ENCODE measurements at regions not wholly inside any gene's neighbourhood (a gene's known extent, or its start where the extent isn't known, plus 50 kb on each side); places are given as distances from the start of the nearest gene placed in this dataset.

DNA sequence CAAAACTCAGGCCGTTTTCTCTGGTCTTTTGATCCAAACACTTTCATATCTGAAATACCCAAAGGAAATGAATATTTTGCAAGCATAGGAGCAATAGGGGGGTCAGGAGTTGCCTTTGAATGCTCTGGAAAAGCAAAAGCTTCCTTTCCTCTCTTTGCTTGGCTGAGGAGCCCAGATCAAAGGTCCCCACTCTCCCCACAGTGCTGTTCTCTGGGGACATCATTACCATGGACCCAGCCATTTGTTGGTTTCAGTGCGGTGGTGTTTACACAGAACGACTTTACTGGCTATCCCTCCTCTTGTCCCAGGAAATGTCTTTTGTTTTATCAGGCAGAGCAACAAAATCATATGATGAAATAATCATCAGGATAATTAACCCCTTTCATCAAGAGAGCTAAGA lies 1089.1 kb downstream of the TBC1D22A start:
- no peak for DNase-seq

DNA sequence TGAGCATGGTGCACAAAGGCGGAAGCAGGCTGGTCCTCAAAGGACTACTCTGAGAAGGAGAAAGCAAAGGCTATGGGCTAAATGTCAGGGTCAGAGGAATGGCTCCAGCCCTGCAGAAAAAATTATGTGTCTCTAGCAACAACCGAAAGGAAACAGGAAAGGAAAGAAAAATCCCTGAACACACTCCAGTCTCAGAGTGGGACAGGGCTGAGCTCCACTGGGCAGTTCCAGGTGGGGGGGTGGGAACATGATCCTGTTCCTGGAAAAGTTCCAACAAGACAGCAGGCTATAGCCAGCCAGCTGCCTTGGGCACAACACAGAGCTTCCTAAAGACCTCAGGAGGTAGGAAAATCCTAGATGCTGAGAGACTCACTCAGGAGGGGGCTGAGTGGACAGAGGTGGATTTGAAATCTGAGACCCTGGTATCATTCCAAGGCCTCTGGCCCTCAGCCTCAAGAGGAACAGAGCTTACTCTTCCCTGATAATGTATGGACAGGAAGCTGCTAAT lies 1088.2 kb downstream of the TBC1D22A start:
- no peak for DNase-seq

DNA sequence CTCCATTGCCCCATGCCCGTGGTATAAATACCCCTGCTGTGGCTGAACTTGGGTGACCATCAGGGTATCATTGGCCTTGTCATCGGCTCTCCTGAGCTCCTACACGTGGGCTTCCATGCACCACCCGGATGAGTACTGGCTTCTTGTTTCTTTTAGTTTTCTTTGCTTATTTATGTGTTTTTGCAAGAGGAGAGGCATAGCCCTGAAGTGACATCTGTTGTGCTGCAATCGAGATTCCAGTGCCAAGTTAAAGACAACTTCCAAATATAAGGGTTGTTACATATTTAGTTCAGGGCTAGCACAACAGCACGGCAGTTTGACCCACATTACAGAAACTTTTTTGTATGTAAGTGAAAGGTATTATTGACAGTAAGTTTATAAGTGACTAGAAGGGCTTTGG lies 1087.1 kb downstream of the TBC1D22A start:
- DNase-seq = no peak

DNA sequence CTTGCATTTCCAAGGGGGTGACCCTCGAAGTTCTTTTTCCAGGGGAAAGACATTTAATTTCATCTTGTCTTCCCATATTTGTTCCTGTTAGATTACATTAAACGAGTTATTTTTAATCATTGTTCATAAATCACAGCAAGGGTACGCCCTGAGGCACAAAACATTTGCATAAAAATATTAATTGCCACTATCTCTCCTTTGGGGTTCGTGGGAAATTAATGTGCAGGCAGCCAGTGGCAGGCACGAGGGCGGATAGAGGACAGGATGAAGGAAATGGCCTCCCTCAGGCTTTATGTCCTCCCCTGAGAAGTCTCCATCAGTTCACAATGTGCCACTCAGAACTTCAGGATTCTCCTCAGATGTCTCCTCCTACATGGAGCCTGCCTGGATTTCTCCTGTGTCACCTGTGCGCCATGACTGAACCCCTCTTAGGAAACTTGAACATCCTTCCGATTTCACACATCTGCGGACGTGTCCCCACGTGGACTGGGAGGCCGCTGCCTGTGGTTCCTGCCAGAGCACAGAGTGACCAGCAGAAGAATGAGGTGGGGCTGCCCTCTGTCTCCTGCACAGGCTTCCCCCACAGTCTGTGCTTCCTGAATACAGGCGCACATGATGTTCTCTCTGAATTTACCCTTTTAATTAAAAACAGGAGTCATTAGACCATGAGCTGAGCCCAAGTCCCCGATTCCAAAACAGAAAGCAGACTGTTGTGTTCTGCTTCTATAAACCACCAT lies 1085.9 kb downstream of the TBC1D22A start:
- no peak for DNase-seq

DNA sequence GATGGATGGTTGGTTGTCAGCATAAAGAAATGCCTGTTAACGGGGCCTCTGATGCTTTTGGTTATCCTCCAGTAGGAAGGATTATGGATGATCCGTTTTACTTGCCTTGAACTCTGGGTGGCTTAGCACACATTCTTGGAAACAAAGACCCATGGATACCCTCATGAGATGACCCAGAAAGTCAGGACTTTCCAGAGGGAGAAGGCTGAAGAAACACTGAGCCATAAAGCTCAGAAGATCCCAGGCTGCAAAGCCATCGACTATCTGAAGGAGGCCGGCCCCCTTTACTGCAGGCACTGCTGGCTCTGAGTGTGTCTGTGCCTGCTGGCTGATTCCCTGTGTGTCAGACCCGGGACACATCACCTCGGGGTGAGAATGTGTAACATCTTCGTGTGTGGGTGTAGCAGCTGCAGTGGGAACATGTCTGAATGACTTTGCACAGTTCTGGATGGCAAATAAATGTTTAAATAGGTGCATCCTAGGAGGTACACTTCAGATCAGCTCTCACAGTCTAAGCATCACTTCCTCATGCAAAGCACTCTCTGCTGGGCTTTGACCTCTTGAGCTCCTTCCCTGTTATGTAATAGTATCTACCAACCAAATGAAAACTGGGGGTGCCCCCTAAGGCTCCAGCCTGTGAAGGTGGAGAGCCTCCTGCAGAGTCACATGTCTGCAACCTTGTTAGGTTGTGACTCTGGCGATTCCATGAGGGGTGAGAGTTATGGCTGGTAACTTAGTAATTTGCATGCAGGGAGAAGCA lies 1084.9 kb downstream of the TBC1D22A start:
- no peak for DNase-seq

DNA sequence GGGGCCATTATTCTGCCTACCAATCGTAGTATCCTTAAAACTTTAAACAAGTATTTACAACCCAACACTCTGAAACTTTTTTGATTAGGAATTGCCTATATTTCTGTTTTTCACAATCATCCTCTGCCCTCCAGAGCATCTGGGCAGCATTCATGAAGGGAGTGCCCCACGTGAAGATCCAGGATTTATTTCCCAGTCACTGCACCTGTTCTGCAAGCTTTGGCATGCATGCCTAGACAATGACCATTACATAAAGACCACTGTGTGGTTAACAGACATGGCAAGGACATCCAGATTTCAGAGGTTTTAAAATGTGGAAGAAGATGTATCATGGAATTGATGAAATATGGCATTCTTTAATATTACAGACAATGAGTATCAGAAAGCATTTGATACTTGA lies 1083.8 kb downstream of the TBC1D22A start:
- DNase-seq = no peak

DNA sequence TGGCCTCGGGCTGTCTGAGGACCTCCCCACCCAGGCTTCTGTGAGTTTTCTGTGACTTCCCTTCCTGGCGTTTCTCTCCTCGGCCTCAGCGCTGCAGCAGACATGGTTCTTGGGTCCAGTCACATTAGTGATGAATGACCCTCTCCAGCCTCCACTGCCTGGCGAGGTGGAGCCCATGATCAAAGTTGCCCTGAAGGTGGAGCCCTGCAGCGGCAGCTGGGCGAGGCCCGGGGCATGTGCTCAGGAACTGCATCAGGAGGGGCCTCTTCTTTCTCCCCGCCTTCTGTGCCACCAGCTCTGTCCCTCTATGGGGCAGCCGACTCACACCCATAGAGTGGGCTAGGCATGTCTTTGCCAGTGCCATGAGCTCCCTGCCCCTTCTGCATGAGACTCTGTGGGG lies 1079.7 kb downstream of the TBC1D22A start:
- no peak for DNase-seq

DNA sequence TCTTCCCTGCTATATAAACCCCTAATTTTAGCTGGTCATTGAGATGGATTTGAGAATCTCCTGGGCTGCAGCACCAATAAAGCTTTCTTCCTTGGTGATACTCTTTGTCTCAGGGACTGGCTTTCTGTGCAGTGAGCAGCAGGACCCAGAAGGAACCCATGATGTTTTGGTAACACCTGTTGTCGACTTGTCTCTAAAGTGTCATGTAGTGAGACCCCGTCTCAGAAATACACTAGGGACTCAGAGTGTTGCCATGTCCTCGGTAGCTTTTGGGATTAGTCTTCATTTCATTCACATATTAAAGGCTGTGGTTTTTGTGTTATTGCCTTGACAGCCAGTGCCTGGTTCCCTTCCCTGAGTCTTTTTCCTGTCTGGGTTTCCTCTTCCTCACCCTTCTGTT lies 1078.7 kb downstream of the TBC1D22A start:
- no peak for DNase-seq

DNA sequence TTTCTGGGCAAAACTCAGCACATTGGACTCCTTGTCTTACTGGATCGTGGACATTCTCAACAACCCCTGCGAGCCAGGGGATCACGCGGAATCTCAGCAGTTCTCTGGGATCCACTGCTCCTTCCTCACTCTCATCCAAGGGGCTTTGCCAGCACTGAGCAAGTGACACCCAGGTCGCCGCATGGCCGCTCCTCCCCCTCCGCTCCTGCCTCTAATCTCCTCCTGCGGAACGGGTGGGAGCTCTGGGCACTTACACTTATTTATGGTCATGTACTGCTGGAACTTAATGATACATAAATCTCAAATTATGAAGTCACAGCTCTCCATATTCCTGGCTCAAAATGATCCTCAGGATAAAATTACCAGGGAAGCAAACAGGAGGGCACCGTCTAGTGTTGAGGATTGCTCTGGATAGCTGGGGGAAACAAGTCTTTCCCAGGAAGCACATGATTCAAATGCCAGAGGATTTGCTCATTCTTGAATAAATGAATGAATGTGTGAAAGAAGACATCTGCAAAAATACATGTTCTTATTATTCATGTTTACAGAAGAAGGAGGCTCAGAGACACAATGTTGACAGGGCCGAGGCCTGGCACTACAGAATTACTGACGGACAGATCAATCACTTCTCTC lies 1077.3 kb downstream of the TBC1D22A start:
- no peak for DNase-seq

DNA sequence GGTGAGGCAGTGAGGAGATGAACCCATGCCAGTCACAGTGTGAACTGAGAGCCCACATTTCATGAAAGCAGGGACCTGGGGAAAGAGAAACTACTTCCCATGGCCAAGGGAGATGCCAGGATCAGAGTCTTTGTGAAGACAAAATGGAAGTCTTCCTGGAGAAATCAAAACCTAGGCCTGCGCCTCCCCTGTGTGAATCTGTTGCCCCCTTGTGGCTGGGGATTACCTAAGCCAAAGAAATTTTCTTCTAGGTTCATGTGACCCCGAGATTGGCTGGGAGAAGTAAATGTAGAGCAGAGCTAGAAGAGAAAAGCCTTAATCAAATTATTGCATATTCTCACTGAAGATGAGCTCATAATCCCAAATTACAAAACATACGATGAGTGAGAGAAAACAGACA lies 1075.3 kb downstream of the TBC1D22A start:
- peak; percentile 20 for DNase-seq

DNA sequence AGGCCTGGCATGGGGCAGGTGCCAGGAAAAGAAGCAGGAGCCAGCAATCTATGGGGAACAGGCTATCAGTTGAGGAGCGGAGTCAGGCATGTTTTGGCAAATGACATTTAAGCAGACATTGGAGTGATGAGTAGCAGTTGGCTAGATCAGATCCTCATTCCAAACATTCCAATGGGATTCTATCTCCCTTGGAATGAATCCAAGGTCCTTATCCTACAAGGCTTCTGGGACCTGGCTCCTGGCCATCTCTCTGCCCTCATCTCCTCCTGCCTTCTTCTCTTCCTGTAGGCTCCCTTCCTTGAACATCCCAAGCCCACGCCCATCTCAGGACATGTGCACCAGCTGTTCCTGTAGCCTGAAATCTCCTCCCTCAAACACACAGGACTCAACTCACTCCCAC lies 1074.5 kb downstream of the TBC1D22A start:
- DNase-seq = no peak

DNA sequence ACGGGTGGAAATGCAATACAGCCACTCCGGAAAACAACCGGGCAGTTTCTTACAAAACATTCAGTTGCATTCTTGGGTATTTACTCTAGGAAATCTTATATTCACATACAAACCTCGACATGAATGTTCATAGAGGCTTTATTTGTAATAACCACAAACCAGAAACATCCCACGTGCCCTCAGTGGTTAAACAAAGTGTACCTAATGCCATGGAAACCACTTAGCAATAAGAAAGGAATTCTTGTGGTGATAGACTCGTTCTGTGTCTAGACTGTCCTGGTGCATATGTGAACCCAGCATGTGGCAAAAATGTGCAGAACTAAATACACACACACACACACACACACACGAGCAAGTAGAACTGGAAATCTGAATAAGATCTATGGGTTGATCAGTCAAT lies 1073.3 kb downstream of the TBC1D22A start:
- DNase-seq = no peak

DNA sequence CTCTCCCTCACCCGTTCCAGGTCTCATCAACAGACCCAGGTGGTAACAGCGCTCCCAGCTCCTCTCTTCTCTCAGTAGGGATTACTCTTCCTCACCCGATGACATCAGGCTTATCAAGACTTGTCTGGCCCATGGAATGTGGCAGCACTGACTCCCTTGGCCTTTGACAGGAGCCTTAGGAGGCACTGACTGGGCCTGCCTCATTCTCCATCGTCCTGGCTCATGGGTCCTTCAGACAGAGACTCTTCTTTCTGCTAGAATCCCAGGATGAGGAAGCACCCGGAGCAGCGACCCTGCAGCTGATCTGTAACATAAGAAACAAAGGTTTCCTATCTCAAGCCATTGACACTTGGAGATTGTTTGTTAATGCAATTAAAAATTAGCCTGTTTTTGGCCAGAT lies 1063.6 kb downstream of the TBC1D22A start:
- DNase-seq = no peak

DNA sequence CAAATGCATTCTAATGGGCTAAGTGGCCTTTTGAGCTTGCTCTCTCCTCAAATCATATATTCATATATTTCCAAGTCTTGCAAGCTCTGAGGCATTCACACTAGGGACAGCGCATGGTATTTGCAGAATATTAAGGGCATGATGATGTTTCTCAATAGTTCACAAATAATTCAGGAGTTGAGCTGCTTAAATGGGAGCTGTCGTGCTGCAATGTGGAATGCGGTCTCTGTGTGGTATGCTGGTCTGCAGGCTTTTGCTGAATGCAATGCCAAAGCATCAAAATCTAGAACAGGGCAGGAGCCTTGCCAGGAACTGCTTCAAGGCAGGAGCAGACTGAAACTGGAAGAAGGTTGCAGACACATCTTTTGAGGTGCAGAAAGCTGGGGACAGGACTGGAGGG lies 1060.0 kb downstream of the TBC1D22A start:
- no peak for DNase-seq

DNA sequence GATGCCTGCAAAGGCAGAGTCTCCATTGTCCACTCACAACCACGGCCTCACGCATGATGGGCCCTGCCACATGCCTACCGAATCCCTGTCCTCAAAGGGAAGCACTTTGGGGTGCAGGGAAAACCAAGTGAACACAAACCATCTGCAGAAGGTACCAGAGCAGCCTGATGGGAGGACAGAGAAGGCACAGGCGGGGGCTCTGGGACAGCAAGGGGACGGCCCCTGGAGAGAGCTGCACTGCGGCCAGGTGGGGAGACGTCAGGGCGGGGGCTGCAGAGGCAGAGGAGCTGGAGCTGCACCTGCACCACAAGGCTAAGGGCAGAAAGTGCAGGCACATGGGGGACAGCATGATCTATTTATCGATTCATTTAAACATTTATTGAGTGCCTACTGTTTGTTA lies 1056.0 kb downstream of the TBC1D22A start:
- no peak for DNase-seq

DNA sequence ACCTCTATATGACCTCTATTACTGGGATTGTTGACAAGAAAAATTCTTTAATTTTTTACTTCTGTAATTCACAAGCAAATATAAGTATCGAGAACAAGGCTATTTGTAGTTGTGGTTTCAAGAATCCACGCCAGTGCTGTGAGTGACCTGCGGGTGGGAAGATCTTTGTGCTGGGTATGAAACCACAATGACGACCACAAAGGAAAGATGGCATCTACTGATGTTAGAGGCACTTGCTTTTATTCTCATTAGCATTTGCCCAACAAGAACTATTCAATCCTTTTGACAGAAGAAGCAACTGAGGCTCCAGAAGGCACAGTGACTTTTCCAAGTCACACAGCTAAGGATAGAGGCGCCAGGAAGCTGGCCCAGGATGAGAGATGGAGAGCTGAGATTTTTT lies 1054.9 kb downstream of the TBC1D22A start:
- no peak for DNase-seq

DNA sequence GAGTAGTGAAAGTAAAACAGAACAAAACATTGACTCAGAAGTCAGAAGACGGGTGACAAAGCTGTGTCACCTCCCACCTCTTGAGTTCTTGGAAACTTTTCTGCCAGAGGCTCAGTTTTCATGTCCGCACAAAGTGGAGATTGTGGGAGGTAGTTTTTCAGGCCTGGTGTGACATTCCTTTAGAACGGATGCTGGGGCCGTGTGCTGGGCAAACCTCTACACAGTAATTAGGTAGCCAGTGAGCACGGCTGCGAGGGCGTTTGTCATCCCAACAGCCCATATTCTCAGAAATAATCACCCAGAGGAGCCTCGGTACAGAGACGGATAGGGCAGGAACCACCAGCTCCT lies 1054.4 kb downstream of the TBC1D22A start:
- DNase-seq = no peak

DNA sequence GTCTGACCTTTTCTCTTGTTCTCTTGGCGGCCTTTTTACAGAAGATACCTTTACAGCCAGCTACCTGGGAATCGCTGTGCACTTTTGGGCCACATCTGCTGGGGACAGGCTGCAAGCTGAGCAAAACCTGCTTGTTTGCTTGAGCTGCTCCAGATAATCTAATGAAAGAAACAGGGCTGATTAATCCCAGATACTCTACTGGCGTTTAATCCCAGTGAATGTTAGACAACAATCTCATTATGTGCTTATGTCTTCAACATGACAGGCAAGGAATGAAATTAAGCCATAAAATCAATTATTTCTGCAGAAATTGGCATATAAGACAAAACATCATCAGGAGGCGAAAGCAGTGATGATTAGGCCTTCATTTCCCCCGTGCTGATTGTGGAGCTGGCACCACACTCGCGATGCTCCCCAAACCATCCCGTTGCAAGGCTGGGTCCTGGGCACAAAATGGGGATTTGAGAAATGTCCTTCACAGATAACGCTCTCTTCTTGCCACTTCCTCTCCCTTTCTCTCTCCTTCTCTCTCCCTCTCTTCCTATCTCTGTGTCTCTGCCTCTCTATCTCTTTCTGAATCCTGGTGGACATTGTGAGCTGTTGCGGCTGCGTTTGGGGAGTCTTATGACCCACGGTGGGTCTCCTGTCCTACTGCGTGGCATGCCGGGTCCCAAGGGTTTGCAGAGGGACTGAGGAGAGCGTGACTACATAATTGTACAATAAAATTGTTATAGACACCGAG lies 1053.8 kb downstream of the TBC1D22A start:
- no peak for DNase-seq

DNA sequence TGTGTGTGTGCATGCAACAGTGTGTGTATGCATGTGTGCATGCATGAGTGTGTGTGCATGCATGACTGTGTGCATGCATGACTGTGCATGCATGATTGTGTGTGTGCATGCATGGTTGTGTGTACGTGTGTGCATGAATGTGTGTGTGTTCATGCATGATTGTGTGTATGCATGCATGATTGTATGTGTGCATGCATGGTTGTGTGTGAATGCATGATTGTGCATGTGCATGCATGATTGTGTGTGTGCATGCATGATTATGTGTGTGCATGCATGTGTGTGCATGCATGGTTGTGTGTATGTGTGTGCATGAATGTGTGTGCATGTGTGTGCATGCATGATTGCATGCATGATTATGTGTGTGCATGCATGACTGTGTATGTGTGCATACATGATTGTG lies 1052.0 kb downstream of the TBC1D22A start:
- DNase-seq = no peak

DNA sequence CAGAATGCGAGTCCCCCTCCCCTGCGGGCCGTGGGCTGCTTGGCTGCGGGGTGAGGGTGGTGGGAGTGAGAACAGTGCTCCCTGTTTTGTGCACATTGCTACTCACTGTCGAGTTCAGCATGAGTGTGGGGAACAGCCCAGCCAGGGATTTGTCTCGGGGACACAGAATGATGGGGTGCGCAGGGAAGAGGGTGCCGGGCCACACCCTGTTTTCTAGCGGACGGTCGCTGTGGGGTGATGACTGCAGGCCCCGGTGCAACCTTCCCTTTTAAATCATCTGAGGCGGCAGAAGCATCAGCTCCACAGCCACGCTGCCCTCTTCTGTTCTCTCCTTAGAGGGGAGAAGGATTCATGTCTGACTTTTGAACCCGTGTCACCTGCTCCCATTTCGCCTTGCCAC lies 1051.2 kb downstream of the TBC1D22A start:
- no peak for DNase-seq

DNA sequence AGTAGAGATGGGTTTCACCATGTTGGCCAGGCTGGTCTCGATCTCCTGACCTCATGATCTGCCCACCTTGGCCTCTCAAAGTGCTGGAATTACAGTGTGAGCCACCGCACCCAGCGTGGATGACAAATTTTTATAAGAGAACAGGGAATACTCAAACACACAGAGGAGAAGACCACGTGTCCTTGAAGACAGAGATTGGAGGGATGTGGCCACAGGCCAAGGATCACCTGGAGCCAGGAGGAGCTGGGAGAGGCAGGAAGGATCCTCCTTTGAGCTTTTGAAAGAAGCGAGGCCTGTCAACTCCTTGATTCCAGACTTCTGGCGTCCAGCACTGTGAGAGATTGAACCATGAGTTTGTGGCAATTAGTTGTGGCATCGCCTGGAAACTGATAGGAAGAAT lies 1049.5 kb downstream of the TBC1D22A start:
- no peak for DNase-seq

DNA sequence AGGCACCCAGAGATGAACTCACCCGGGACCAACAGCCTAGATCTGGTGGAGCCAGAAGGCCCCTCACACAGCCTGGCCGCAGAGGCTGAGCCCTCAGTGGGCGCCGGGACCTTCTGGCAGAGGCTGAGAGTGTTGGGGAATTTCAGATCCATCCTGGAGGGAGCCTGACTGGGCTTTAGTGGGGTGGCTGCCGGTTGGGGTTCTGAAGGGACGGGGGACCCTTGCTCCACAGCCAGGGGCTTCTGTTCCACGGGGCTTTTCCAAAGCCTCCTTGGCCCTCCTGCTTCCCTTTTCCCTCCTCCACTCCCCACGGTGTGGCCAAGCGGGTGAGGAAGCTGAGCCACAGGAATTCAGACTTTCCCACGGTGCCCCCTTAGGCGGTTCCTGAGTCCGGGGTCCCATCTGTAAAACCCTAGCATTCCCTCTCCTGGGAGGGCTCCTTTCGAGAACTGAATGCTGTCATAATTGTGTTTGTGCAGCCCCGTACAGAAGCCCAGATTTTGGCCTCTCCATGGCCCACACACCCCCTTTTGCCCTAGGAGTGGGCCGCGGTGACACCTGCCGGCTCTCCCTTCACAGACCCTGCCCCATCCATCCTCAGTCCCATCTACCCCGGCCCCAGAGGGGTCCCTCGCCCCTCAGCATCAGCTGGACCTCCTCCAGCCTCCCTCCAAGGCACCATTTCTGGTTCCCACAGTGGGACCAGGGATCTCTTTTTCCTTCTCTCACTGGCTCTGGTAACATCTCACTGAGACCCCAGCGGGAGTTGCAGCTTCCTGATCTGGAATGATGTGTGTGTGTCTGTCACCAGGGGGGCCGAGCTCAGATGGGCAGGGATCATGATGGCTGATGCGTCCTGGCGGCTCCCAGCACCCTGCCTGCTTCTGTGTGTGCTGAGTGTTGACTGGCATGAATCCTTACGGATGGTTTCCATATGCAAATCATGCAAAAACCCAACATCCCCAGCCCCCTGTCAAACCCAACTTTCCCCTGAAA lies 1048.4 kb downstream of the TBC1D22A start:
- no peak for DNase-seq
